ENCODE measurements at regions not wholly inside any gene's neighbourhood (a gene's known extent, or its start where the extent isn't known, plus 50 kb on each side); places are given as distances from the start of the nearest gene placed in this dataset.
A peak's percentile ranks its signal among the peaks of the same experiment; 100 is the strongest.

DNA sequence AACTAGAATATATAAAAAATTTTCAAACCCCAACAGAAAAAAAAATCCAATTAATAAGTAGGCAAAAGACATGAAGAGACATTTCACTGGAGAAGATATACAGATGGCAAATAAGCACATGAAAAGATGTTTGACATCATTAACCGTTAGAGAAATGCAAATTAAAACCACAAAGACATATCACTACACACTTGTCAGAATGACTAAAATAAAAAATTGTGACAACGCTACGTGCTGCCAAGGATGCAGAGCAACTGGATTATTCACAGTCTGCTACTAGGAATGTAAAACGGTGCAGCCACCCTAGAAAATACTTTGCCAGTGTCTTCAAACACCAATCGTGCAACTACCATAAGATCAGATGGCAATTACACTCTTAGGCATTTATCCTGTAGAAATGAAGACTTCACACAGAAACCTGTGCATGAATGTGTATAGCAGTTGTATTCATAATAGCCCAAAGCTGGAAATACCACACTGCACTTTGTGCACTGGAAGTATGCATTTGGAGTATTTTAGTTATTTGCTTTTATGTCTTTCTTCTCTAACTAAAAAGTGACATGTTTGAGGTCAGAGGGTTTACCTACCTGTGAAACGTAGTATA is 75.3 kb upstream of the PALMD start:
- no peak overlapping the region for H3K4me3 ChIP-seq (ENCODE audit: low read length)
- DNase-seq: no peak
- H3K4me2 ChIP-seq (ENCODE audit: low read depth, low read length, poor library complexity, severe bottlenecking): no peak overlapping the region
- H3K79me2 ChIP-seq (ENCODE audit: low read length): no peaks in the 10 kb centered on the region
- no peaks in the 10 kb centered on the region for H4K20me1 ChIP-seq (ENCODE audit: insufficient read depth, low read depth, low read length)
- peak overlapping the region; percentile 2; the same call in 1 of the 2 replicates for H2AFZ ChIP-seq (ENCODE audit: low read length)
- no peaks in the 10 kb centered on the region for H3K9me2 ChIP-seq (replicated peaks; ENCODE audit: insufficient read depth, low read length)
- H3K36me3 ChIP-seq (ENCODE audit: insufficient read depth, low read length): no peaks in the 10 kb centered on the region
- H3K4me1 ChIP-seq (ENCODE audit: low read length): peaks cover 11% of the 10 kb centered on the region
- no peak overlapping the region for H3K9ac ChIP-seq (ENCODE audit: low read length)
- no peak overlapping the region for H3K27ac ChIP-seq (ENCODE audit: low read length)
- H3K27me3 ChIP-seq (ENCODE audit: low read length): no peaks in the 10 kb centered on the region
- no peaks in the 10 kb centered on the region for H3K9me3 ChIP-seq (ENCODE audit: low read length)

DNA sequence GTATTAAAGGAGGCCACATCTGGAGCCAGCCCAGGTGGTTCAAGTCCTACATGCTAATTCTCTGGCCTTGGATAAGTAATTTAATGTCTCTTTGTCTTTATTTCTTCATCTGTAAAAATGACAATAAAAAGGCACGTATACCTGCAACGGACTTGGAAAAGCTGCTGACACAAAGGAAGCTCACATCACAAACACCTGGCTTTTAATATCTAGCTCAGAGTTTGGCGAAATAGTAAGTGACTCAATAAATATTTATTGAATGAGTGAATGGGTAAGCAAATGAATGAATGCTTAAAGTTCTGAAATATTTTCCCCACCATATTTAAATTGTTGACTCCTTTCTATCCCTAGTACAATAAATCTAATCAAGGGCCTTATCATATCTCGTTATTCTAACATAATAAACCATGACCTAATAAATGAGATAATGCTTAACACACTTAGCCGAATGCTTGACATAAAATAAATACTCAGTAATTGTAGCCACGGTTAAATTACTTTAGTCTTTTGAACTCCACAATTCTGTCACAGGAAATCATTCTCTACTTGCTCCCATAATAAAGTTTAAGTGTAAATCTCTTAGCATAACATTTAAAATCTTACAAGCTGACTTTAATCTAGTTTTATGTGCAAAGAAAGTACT is 74.7 kb upstream of the PALMD start:
- no peaks in the 10 kb centered on the region for H3K79me2 ChIP-seq (ENCODE audit: low read length)
- no peaks in the 10 kb centered on the region for H4K20me1 ChIP-seq (ENCODE audit: insufficient read depth, low read depth, low read length)
- H3K4me3 ChIP-seq (ENCODE audit: low read length): no peak overlapping the region
- H3K9ac ChIP-seq (ENCODE audit: low read length): no peak overlapping the region
- peaks cover 11% of the 10 kb centered on the region for H3K4me1 ChIP-seq (ENCODE audit: low read length)
- no peak for DNase-seq
- no peaks in the 10 kb centered on the region for H3K36me3 ChIP-seq (ENCODE audit: insufficient read depth, low read length)
- no peak overlapping the region for H2AFZ ChIP-seq (ENCODE audit: low read length)
- H3K4me2 ChIP-seq (ENCODE audit: low read depth, low read length, poor library complexity, severe bottlenecking): no peak overlapping the region
- no peaks in the 10 kb centered on the region for H3K9me3 ChIP-seq (ENCODE audit: low read length)
- no peaks in the 10 kb centered on the region for H3K27me3 ChIP-seq (ENCODE audit: low read length)
- no peak overlapping the region for H3K27ac ChIP-seq (ENCODE audit: low read length)
- no peaks in the 10 kb centered on the region for H3K9me2 ChIP-seq (replicated peaks; ENCODE audit: insufficient read depth, low read length)

- H3K9me3 ChIP-seq (ENCODE audit: low read length): no peaks in the 10 kb centered on the region
- no peaks in the 10 kb centered on the region for H3K79me2 ChIP-seq (ENCODE audit: low read length)
- H3K27ac ChIP-seq (ENCODE audit: low read length): no peak overlapping the region
- H3K9me2 ChIP-seq (replicated peaks; ENCODE audit: insufficient read depth, low read length): no peaks in the 10 kb centered on the region
- no peak for DNase-seq
- H3K4me3 ChIP-seq (ENCODE audit: low read length): no peak overlapping the region
- no peaks in the 10 kb centered on the region for H4K20me1 ChIP-seq (ENCODE audit: insufficient read depth, low read depth, low read length)
- no peaks in the 10 kb centered on the region for H3K27me3 ChIP-seq (ENCODE audit: low read length)
- H3K4me2 ChIP-seq (ENCODE audit: low read depth, low read length, poor library complexity, severe bottlenecking): no peak overlapping the region
- H3K4me1 ChIP-seq (ENCODE audit: low read length): peaks cover 11% of the 10 kb centered on the region
- H3K36me3 ChIP-seq (ENCODE audit: insufficient read depth, low read length): no peaks in the 10 kb centered on the region
- no peak overlapping the region for H3K9ac ChIP-seq (ENCODE audit: low read length)
- no peak overlapping the region for H2AFZ ChIP-seq (ENCODE audit: low read length)
Observed at GRCh38 chr1:99573431-99574217, 72.3 kb upstream of the PALMD start.

DNA sequence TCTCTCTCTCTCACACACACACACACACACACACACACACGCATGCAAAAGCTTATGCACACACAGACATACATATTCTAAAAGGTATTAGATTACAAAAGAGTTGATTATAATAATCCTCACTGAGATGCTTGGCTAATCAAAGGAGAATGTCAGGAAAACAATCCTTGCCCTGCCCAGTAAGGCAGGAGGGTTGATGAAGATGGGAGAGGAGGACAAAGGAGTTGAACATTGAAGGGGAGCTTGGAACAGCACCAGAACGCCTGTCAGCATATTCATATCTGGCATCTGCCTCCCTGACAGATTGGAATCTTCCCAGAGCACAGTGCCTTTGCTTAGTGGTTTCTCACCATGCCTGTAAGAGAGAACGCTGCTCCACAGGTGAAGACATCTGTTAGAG is 68.6 kb upstream of the PALMD start:
- Histone ChIP-seq H2AFZ (ENCODE audit: low read length) (no peak overlapping the region), H3K27me3 (ENCODE audit: low read length) (no peaks in the 10 kb centered on the region), H3K4me1 (ENCODE audit: low read length) (no peaks in the 10 kb centered on the region), H3K9ac (ENCODE audit: low read length) (no peak overlapping the region), H3K9me3 (ENCODE audit: low read length) (no peaks in the 10 kb centered on the region), H3K79me2 (ENCODE audit: low read length) (no peaks in the 10 kb centered on the region), H3K4me3 (ENCODE audit: low read length) (no peak overlapping the region), H4K20me1 (ENCODE audit: insufficient read depth, low read depth, low read length) (no peaks in the 10 kb centered on the region), H3K4me2 (ENCODE audit: low read depth, low read length, poor library complexity, severe bottlenecking) (no peak overlapping the region), H3K27ac (ENCODE audit: low read length) (no peak overlapping the region), H3K9me2 (replicated peaks; ENCODE audit: insufficient read depth, low read length) (no peaks in the 10 kb centered on the region), H3K36me3 (ENCODE audit: insufficient read depth, low read length) (no peaks in the 10 kb centered on the region)
- DNase-seq: no peak

DNA sequence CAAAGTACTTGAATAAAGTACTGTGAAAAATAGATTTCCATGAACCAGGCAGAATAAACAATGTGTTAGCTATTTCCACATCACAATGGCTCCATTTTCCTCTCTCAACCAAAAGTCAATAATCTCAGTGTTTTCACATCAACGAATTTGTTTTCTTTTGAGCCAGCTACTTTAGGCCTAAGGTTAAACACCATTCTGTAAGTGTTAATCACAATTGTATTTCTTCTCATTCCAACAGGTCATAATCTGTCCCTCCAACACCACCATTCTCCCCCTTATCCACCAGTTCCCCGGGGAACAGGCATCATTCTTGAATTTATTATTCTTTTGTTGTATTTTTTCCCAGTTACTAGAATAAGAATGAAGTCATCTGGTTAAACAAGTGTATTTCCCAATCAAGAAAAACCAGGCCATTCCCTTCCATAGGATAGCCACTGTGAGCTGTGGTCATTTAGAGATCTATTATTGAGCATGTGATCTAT is 66.2 kb upstream of the PALMD start:
- Histone ChIP-seq H3K9me2 (replicated peaks; ENCODE audit: insufficient read depth, low read length) (no peaks in the 10 kb centered on the region), H3K27me3 (ENCODE audit: low read length) (no peaks in the 10 kb centered on the region), H3K4me1 (ENCODE audit: low read length) (no peaks in the 10 kb centered on the region), H4K20me1 (ENCODE audit: insufficient read depth, low read depth, low read length) (no peaks in the 10 kb centered on the region), H3K9ac (ENCODE audit: low read length) (no peak overlapping the region), H3K79me2 (ENCODE audit: low read length) (no peaks in the 10 kb centered on the region), H3K4me3 (ENCODE audit: low read length) (no peak overlapping the region), H3K9me3 (ENCODE audit: low read length) (no peaks in the 10 kb centered on the region), H3K4me2 (ENCODE audit: low read depth, low read length, poor library complexity, severe bottlenecking) (no peak overlapping the region), H3K27ac (ENCODE audit: low read length) (no peak overlapping the region), H2AFZ (ENCODE audit: low read length) (no peak overlapping the region), H3K36me3 (ENCODE audit: insufficient read depth, low read length) (no peaks in the 10 kb centered on the region)
- no peak for DNase-seq

DNA sequence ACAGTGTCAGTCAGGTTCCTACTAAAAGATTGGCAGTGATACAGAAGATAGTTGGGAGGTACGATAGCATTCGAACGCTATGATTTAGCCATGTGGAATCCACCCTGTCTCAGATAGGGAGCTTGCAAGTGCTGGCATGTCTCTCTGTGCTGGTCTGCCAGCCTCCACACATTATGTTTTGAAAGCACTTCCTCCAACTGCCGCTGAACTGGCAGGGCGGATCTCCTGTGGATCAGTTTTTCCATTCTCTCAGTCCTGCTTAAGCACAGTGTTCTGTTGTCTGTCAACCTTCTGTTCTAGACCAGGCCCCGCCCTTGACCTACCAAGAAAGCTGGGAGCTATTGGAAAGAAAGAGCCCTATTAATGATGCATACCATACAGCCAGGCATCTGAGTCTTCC is 65.5 kb upstream of the PALMD start:
- H2AFZ ChIP-seq (ENCODE audit: low read length): no peak overlapping the region
- H3K79me2 ChIP-seq (ENCODE audit: low read length): no peaks in the 10 kb centered on the region
- H3K4me2 ChIP-seq (ENCODE audit: low read depth, low read length, poor library complexity, severe bottlenecking): no peak overlapping the region
- H3K9ac ChIP-seq (ENCODE audit: low read length): no peak overlapping the region
- no peaks in the 10 kb centered on the region for H3K4me1 ChIP-seq (ENCODE audit: low read length)
- H3K9me3 ChIP-seq (ENCODE audit: low read length): no peaks in the 10 kb centered on the region
- no peak overlapping the region for H3K4me3 ChIP-seq (ENCODE audit: low read length)
- no peak for DNase-seq
- H4K20me1 ChIP-seq (ENCODE audit: insufficient read depth, low read depth, low read length): no peaks in the 10 kb centered on the region
- no peaks in the 10 kb centered on the region for H3K36me3 ChIP-seq (ENCODE audit: insufficient read depth, low read length)
- no peaks in the 10 kb centered on the region for H3K9me2 ChIP-seq (replicated peaks; ENCODE audit: insufficient read depth, low read length)
- H3K27ac ChIP-seq (ENCODE audit: low read length): no peak overlapping the region
- no peaks in the 10 kb centered on the region for H3K27me3 ChIP-seq (ENCODE audit: low read length)

GRCh38 chr1:99587008-99587407 is 58.9 kb upstream of the PALMD start:
- H3K36me3 ChIP-seq (ENCODE audit: insufficient read depth, low read length): no peaks in the 10 kb centered on the region
- no peak overlapping the region for H3K27ac ChIP-seq (ENCODE audit: low read length)
- no peak overlapping the region for H3K4me3 ChIP-seq (ENCODE audit: low read length)
- H3K27me3 ChIP-seq (ENCODE audit: low read length): no peaks in the 10 kb centered on the region
- no peak overlapping the region for H2AFZ ChIP-seq (ENCODE audit: low read length)
- no peak overlapping the region for H3K9ac ChIP-seq (ENCODE audit: low read length)
- DNase-seq: no peak
- no peak overlapping the region for H3K4me2 ChIP-seq (ENCODE audit: low read depth, low read length, poor library complexity, severe bottlenecking)
- H3K9me2 ChIP-seq (replicated peaks; ENCODE audit: insufficient read depth, low read length): no peaks in the 10 kb centered on the region
- H3K4me1 ChIP-seq (ENCODE audit: low read length): no peaks in the 10 kb centered on the region
- H3K79me2 ChIP-seq (ENCODE audit: low read length): no peaks in the 10 kb centered on the region
- H4K20me1 ChIP-seq (ENCODE audit: insufficient read depth, low read depth, low read length): no peaks in the 10 kb centered on the region
- no peaks in the 10 kb centered on the region for H3K9me3 ChIP-seq (ENCODE audit: low read length)

DNA sequence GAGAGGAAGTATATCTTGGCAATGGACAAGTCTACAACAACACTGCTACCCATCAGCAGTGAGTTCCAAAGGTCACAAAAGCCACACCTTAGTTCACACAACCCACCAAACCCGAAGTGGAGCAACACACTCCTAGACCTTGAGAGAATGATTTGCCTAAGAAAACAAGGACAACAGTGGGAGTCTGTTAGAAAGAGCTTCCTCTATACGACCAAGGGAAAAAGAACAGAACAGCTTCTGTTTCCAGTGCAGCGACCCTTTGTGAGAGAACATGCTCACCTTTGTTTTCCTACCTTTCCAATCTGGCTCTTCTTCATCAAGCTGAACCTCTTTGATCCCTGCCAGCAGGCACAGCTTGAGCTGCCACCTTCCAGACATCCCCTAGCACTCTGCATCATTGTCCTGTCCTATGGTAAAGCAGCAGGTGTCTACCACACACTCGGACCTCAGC is 56.7 kb upstream of the PALMD start:
- H3K9ac ChIP-seq (ENCODE audit: low read length): no peak overlapping the region
- no peaks in the 10 kb centered on the region for H3K27me3 ChIP-seq (ENCODE audit: low read length)
- no peak for DNase-seq
- H3K4me2 ChIP-seq (ENCODE audit: low read depth, low read length, poor library complexity, severe bottlenecking): no peak overlapping the region
- H3K9me2 ChIP-seq (replicated peaks; ENCODE audit: insufficient read depth, low read length): no peaks in the 10 kb centered on the region
- no peaks in the 10 kb centered on the region for H3K36me3 ChIP-seq (ENCODE audit: insufficient read depth, low read length)
- no peak overlapping the region for H3K27ac ChIP-seq (ENCODE audit: low read length)
- H3K79me2 ChIP-seq (ENCODE audit: low read length): no peaks in the 10 kb centered on the region
- H3K9me3 ChIP-seq (ENCODE audit: low read length): no peaks in the 10 kb centered on the region
- no peak overlapping the region for H3K4me3 ChIP-seq (ENCODE audit: low read length)
- no peaks in the 10 kb centered on the region for H4K20me1 ChIP-seq (ENCODE audit: insufficient read depth, low read depth, low read length)
- H3K4me1 ChIP-seq (ENCODE audit: low read length): no peaks in the 10 kb centered on the region
- H2AFZ ChIP-seq (ENCODE audit: low read length): no peak overlapping the region
